SK-N-SH treated with all-trans-retinoic acid at 6 μM for 48 hours (cell line): ENCODE measurements at regions not wholly inside any gene's neighbourhood (a gene's known extent, or its start where the extent isn't known, plus 50 kb on each side); places are given as distances from the start of the nearest gene placed in this dataset.

Source experiments
- ATAC-seq: fragments of 200-7000 bp; cut with Tn5 transposase; 3 replicates; pipeline ENCODE4 v1.9.1; 2020; ENCODE audit warnings: mild to moderate bottlenecking, moderate library complexity
- ARNTL ChIP-seq: fragments of 450-650 bp; formaldehyde crosslinking; IDR thresholded peaks from 2 replicates; pipeline ENCODE4 v1.5.0; 2020; ENCODE audit warnings: low read depth, mild to moderate bottlenecking, moderate library complexity, borderline replicate concordance
- BACH2 ChIP-seq: fragments of 250-450 bp; sonication (Bioruptor Pico); IDR thresholded peaks from 2 replicates; pipeline ENCODE4 v1.9.0; 2021; ENCODE audit warnings: mild to moderate bottlenecking, borderline replicate concordance
- CREB5 ChIP-seq: fragments of 250-450 bp; sonication (Bioruptor Pico); IDR thresholded peaks from 2 replicates; pipeline ENCODE4 v1.5.1; 2020; ENCODE audit warnings: low read depth, mild to moderate bottlenecking, moderate library complexity
- CSDC2 ChIP-seq: fragments of 250-450 bp; sonication (Bioruptor Pico); IDR thresholded peaks from 2 replicates; pipeline ENCODE4 v1.5.0; 2020; ENCODE audit warnings: mild to moderate bottlenecking, moderate library complexity
- CSRNP3 ChIP-seq: fragments of 250-450 bp; sonication (Bioruptor Pico); IDR thresholded peaks from 2 replicates; pipeline ENCODE4 v1.5.1; 2021; ENCODE audit warnings: mild to moderate bottlenecking, moderate library complexity
- GLIS3 ChIP-seq: fragments of 250-450 bp; sonication (Bioruptor Pico); IDR thresholded peaks from 2 replicates; pipeline ENCODE4 v1.5.0; 2020; ENCODE audit warnings: mild to moderate bottlenecking, moderate library complexity
- ISL1 ChIP-seq: fragments of 250-450 bp; sonication (Bioruptor Pico); IDR thresholded peaks from 2 replicates; pipeline ENCODE4 v2.1.2; 2022; ENCODE audit warnings: mild to moderate bottlenecking, moderate library complexity
- PATZ1 ChIP-seq: fragments of 250-450 bp; sonication (Bioruptor Pico); IDR thresholded peaks from 2 replicates; pipeline ENCODE4 v1.8.0; 2020; ENCODE audit warnings: mild to moderate bottlenecking, moderate library complexity, borderline replicate concordance
- PPARA ChIP-seq: fragments of 250-450 bp; sonication (Bioruptor Pico); IDR thresholded peaks from 2 replicates; pipeline ENCODE4 v1.5.0; 2020; ENCODE audit warnings: mild to moderate bottlenecking, borderline replicate concordance
- RARB ChIP-seq: fragments of 250-450 bp; sonication (Bioruptor Pico); IDR thresholded peaks from 2 replicates; pipeline ENCODE4 v1.8.0; 2021; ENCODE audit warnings: mild to moderate bottlenecking, moderate library complexity
- SNAI2 ChIP-seq: fragments of 250-450 bp; sonication (Bioruptor Pico); IDR thresholded peaks from 2 replicates; pipeline ENCODE4 v1.5.0; 2020; ENCODE audit warnings: mild to moderate bottlenecking, moderate library complexity
- TCF4 ChIP-seq: fragments of 250-450 bp; sonication (Bioruptor Pico); IDR thresholded peaks from 2 replicates; pipeline ENCODE4 v1.8.0; 2021; ENCODE audit warnings: mild to moderate bottlenecking, moderate library complexity, borderline replicate concordance
- TOX ChIP-seq: fragments of 250-450 bp; sonication (Bioruptor Pico); IDR thresholded peaks from 2 replicates; pipeline ENCODE4 v1.8.0; 2021; ENCODE audit warnings: mild to moderate bottlenecking, moderate library complexity, borderline replicate concordance
- ZC3H10 ChIP-seq: fragments of 250-450 bp; sonication (Bioruptor Pico); IDR thresholded peaks from 2 replicates; pipeline ENCODE4 v1.5.1; 2021; ENCODE audit warnings: mild to moderate bottlenecking, moderate library complexity
- ZFP3 ChIP-seq: fragments of 250-450 bp; sonication (Bioruptor Pico); IDR thresholded peaks from 2 replicates; pipeline ENCODE4 v1.5.0; 2020; ENCODE audit warnings: mild to moderate bottlenecking, moderate library complexity
- ZFP30 ChIP-seq: fragments of 450-650 bp; formaldehyde crosslinking; IDR thresholded peaks from 2 replicates; pipeline ENCODE4 v1.5.0; 2022; ENCODE audit warnings: mild to moderate bottlenecking, moderate library complexity
- ZNF565 ChIP-seq: fragments of 450-650 bp; formaldehyde crosslinking; conservative IDR thresholded peaks from 2 replicates; pipeline ENCODE4 v1.5.0; 2020; ENCODE audit warnings: low read depth, mild to moderate bottlenecking, moderate library complexity
- ZNF70 ChIP-seq: fragments of 450-650 bp; formaldehyde crosslinking; IDR thresholded peaks from 2 replicates; pipeline ENCODE4 v1.5.0; 2020; ENCODE audit warnings: mild to moderate bottlenecking, moderate library complexity
- ZNF8 ChIP-seq: fragments of 450-650 bp; formaldehyde crosslinking; IDR thresholded peaks from 2 replicates; pipeline ENCODE4 v1.5.0; 2020; ENCODE audit warnings: mild to moderate bottlenecking, moderate library complexity
- TF ChIP-seq, protein P1 (sequence below): fragments of 250-450 bp; sonication (Bioruptor Pico); IDR thresholded peaks from 2 replicates; pipeline ENCODE4 v1.8.0; 2021; ENCODE audit warnings: low read depth, mild to moderate bottlenecking, moderate library complexity, borderline replicate concordance
- TF ChIP-seq, protein P2 (sequence below): fragments of 250-450 bp; sonication (Bioruptor Pico); IDR thresholded peaks from 2 replicates; pipeline ENCODE4 v1.5.0; 2020; ENCODE audit warnings: mild to moderate bottlenecking, moderate library complexity

GRCh38 chrX:39975101-39975925 is 122.4 kb downstream of the BCOR start:
- ATAC-seq, result no peak
- TF ChIP-seq BACH2 (CRISPR knock-in tag) (no peak), ISL1 (no peak), TOX (CRISPR knock-in tag) (no peak), ARNTL (CRISPR knock-in tag) (no peak), CSDC2 (CRISPR knock-in tag) (no peak), PPARA (CRISPR knock-in tag) (no peak), ZC3H10 (no peak), CREB5 (CRISPR knock-in tag) (no peak), ZNF70 (CRISPR knock-in tag) (no peak), ZFP3 (CRISPR knock-in tag) (no peak), CSRNP3 (CRISPR knock-in tag) (no peak), TCF4 (CRISPR knock-in tag) (no peak), ZNF565 (CRISPR knock-in tag) (no peak), GLIS3 (CRISPR knock-in tag) (no peak), SNAI2 (CRISPR knock-in tag) (no peak)
- TF ChIP-seq, protein P1, sequence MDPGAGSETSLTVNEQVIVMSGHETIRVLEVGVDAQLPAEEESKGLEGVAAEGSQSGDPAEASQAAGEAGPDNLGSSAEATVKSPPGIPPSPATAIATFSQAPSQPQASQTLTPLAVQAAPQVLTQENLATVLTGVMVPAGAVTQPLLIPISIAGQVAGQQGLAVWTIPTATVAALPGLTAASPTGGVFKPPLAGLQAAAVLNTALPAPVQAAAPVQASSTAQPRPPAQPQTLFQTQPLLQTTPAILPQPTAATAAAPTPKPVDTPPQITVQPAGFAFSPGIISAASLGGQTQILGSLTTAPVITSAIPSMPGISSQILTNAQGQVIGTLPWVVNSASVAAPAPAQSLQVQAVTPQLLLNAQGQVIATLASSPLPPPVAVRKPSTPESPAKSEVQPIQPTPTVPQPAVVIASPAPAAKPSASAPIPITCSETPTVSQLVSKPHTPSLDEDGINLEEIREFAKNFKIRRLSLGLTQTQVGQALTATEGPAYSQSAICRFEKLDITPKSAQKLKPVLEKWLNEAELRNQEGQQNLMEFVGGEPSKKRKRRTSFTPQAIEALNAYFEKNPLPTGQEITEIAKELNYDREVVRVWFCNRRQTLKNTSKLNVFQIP (CRISPR knock-in tag), result no peak
- TF ChIP-seq, all 23 proteins: peak for 0

DNA sequence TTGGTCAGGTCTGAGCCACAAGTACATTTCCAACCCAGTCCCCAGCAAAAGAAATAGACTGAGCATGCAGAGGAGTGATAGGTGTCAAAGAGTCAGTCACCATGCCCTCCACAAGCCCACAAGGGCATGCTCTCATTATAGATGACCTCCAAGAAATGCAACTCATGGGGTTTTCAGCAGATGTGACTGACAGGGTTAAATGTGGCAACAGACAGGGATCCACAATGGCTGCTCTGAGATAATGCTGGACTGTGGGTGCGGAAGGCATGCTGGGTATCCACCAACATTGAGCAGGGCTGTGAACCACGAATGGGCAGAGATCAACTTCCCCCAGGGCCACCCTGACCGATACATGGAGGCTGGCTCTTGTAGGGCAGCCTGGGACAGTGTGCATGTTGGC is 115.8 kb downstream of the BCOR start:
- no peak for TF ChIP-seq BACH2 (CRISPR knock-in tag)
- TF ChIP-seq ZNF70 (CRISPR knock-in tag), result no peak
- no peak for TF ChIP-seq ARNTL (CRISPR knock-in tag)
- no peak for TF ChIP-seq GLIS3 (CRISPR knock-in tag)
- TF ChIP-seq, all 23 proteins: peak for 0
- no peak for ATAC-seq

GRCh38 chrX:39982948-39983347 is 114.8 kb downstream of the BCOR start:
- ATAC-seq, result no peak
- TF ChIP-seq GLIS3 (CRISPR knock-in tag) (no peak), ZFP3 (CRISPR knock-in tag) (no peak), CSDC2 (CRISPR knock-in tag) (no peak), ZNF70 (CRISPR knock-in tag) (no peak), ZC3H10 (no peak), PPARA (CRISPR knock-in tag) (no peak), BACH2 (CRISPR knock-in tag) (no peak), PATZ1 (CRISPR knock-in tag) (no peak), SNAI2 (CRISPR knock-in tag) (no peak), ZFP30 (CRISPR knock-in tag) (no peak), ZNF8 (no peak), CSRNP3 (CRISPR knock-in tag) (no peak), ISL1 (no peak), TCF4 (CRISPR knock-in tag) (no peak), RARB (CRISPR knock-in tag) (no peak)
- TF ChIP-seq, protein P2, sequence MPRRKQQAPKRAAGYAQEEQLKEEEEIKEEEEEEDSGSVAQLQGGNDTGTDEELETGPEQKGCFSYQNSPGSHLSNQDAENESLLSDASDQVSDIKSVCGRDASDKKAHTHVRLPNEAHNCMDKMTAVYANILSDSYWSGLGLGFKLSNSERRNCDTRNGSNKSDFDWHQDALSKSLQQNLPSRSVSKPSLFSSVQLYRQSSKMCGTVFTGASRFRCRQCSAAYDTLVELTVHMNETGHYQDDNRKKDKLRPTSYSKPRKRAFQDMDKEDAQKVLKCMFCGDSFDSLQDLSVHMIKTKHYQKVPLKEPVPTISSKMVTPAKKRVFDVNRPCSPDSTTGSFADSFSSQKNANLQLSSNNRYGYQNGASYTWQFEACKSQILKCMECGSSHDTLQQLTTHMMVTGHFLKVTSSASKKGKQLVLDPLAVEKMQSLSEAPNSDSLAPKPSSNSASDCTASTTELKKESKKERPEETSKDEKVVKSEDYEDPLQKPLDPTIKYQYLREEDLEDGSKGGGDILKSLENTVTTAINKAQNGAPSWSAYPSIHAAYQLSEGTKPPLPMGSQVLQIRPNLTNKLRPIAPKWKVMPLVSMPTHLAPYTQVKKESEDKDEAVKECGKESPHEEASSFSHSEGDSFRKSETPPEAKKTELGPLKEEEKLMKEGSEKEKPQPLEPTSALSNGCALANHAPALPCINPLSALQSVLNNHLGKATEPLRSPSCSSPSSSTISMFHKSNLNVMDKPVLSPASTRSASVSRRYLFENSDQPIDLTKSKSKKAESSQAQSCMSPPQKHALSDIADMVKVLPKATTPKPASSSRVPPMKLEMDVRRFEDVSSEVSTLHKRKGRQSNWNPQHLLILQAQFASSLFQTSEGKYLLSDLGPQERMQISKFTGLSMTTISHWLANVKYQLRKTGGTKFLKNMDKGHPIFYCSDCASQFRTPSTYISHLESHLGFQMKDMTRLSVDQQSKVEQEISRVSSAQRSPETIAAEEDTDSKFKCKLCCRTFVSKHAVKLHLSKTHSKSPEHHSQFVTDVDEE (CRISPR knock-in tag), result no peak
- TF ChIP-seq, all 23 proteins: peak for 0
